PC-9 (cell line): ENCODE measurements at regions not wholly inside any gene's neighbourhood (a gene's known extent, or its start where the extent isn't known, plus 50 kb on each side); places are given as distances from the start of the nearest gene placed in this dataset.

Source experiments
- BruUV-seq: library from RNA; stranded (reverse); fragments of 400-500 nt; replicated peaks from 2 replicates; lab custom pipeline; 2021; lab: Mats Ljungman, UMichigan
- CTCF ChIA-PET: fragments of 300-600 bp; sonication (Branson Sonifier 250); formaldehyde crosslinking; loops from one replicate; lab custom pipeline; 2022; ENCODE audit warnings: antibody characterized with exemption; lab: Charles Lee
- POLR2A ChIA-PET: fragments of 300-600 bp; sonication (Branson Sonifier 250); formaldehyde crosslinking; loops from one replicate; lab custom pipeline; 2022; ENCODE audit warnings: antibody characterized with exemption; ENCODE audit not compliant: unreplicated experiment; lab: Charles Lee
- DNase-seq, 2 experiments: peaks; one replicate each; pipeline versions ENCODE4 v3.0.0 to v3.0.0-alpha.2; 2015 to 2022; ENCODE audit warnings: mixed read lengths in 1 of 2
- H2AFZ ChIP-seq: fragments of 200-600 bp; sonication (generic); 2 replicates; pipeline ENCODE4 v1.8.1; 2017; ENCODE audit warnings: antibody characterized with exemption
- H3F3A ChIP-seq: fragments of 200-600 bp; sonication (generic); 2 replicates; pipeline ENCODE4 v1.8.1; 2017; ENCODE audit warnings: antibody characterized with exemption, mild to moderate bottlenecking, low read depth; ENCODE audit not compliant: insufficient read depth
- H3K27ac ChIP-seq: fragments of 200-600 bp; sonication (generic); 2 replicates; pipeline ENCODE4 v1.6.1; 2016; ENCODE audit warnings: mixed run types
- H3K27me3 ChIP-seq: fragments of 200-600 bp; sonication (generic); 2 replicates; pipeline ENCODE4 v1.6.1; 2016; ENCODE audit warnings: low read depth, mixed run types; ENCODE audit not compliant: insufficient read depth
- H3K36me3 ChIP-seq: fragments of 200-600 bp; sonication (generic); 2 replicates; pipeline ENCODE4 v1.6.1; 2016; ENCODE audit warnings: low read depth, mixed run types
- H3K4me1 ChIP-seq: fragments of 200-600 bp; sonication (generic); replicated peaks from 2 replicates; pipeline ENCODE4 v1.6.1; 2016; ENCODE audit warnings: mixed run types; ENCODE audit not compliant: insufficient read depth
- H3K4me2 ChIP-seq: fragments of 200-600 bp; sonication (generic); 2 replicates; pipeline ENCODE4 v1.6.1; 2017; ENCODE audit warnings: mixed run types
- H3K4me3 ChIP-seq: fragments of 200-600 bp; sonication (generic); 2 replicates; pipeline ENCODE4 v1.6.1; 2016; ENCODE audit warnings: mixed run types
- H3K79me2 ChIP-seq: fragments of 200-600 bp; sonication (generic); 2 replicates; pipeline ENCODE4 v1.6.1; 2017; ENCODE audit warnings: low read depth, mixed run types
- H3K9me2 ChIP-seq: fragments of 200-600 bp; sonication (generic); 2 replicates; pipeline ENCODE4 v1.8.1; 2017; ENCODE audit warnings: mild to moderate bottlenecking; ENCODE audit not compliant: insufficient read depth
- H3K9me3 ChIP-seq: fragments of 200-600 bp; sonication (generic); 2 replicates; pipeline ENCODE4 v1.8.1; 2016; ENCODE audit warnings: low read depth; ENCODE audit not compliant: insufficient read depth
- H4K20me1 ChIP-seq: fragments of 200-600 bp; sonication (generic); 2 replicates; pipeline ENCODE4 v1.8.1; 2017; ENCODE audit not compliant: insufficient read depth
- EZH2 ChIP-seq: fragments of 200-600 bp; sonication (generic); IDR thresholded peaks from 2 replicates; pipeline ENCODE4 v1.8.0; 2017; ENCODE audit warnings: antibody characterized with exemption, low read depth
- intact Hi-C: fragments of 100-400 bp; cut with micrococcal nuclease; formaldehyde crosslinking; loops from one replicate; pipeline ENCODE4 v1.10.0; 2022; ENCODE audit not compliant: unreplicated experiment
- TF ChIP-seq, protein P1 (sequence below): fragments of 200-600 bp; sonication (generic); conservative IDR thresholded peaks from 2 replicates; pipeline ENCODE4 v1.6.1; 2017; ENCODE audit warnings: mixed run types, antibody characterized with exemption, mild to moderate bottlenecking, moderate library complexity

- H3K4me3 ChIP-seq: no peak overlapping the region
- BruUV-seq: no TSS peak
- H3F3A ChIP-seq: no peaks in the 10 kb centered on the region
- ChIA-PET CTCF (no interaction called here), POLR2A (no interaction called here)
- H2AFZ ChIP-seq: no peak overlapping the region
- H3K4me2 ChIP-seq: no peak overlapping the region
- no peaks in the 10 kb centered on the region for H3K9me2 ChIP-seq
- no peak overlapping the region for H3K27ac ChIP-seq
- no peaks in the 10 kb centered on the region for H3K36me3 ChIP-seq
- no peak for TF ChIP-seq EZH2
- TF ChIP-seq, protein P1, sequence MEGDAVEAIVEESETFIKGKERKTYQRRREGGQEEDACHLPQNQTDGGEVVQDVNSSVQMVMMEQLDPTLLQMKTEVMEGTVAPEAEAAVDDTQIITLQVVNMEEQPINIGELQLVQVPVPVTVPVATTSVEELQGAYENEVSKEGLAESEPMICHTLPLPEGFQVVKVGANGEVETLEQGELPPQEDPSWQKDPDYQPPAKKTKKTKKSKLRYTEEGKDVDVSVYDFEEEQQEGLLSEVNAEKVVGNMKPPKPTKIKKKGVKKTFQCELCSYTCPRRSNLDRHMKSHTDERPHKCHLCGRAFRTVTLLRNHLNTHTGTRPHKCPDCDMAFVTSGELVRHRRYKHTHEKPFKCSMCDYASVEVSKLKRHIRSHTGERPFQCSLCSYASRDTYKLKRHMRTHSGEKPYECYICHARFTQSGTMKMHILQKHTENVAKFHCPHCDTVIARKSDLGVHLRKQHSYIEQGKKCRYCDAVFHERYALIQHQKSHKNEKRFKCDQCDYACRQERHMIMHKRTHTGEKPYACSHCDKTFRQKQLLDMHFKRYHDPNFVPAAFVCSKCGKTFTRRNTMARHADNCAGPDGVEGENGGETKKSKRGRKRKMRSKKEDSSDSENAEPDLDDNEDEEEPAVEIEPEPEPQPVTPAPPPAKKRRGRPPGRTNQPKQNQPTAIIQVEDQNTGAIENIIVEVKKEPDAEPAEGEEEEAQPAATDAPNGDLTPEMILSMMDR: no peak
- H3K4me1 ChIP-seq: no peaks in the 10 kb centered on the region
- H4K20me1 ChIP-seq: no peaks in the 10 kb centered on the region
- H3K9me3 ChIP-seq: no peaks in the 10 kb centered on the region
- intact Hi-C loops: no loop called here
- no peak for DNase-seq
- no peaks in the 10 kb centered on the region for H3K27me3 ChIP-seq
- no peaks in the 10 kb centered on the region for H3K79me2 ChIP-seq
Measured at GRCh38 chr19:31055454-31055853, 293.8 kb downstream of the TSHZ3 start.

DNA sequence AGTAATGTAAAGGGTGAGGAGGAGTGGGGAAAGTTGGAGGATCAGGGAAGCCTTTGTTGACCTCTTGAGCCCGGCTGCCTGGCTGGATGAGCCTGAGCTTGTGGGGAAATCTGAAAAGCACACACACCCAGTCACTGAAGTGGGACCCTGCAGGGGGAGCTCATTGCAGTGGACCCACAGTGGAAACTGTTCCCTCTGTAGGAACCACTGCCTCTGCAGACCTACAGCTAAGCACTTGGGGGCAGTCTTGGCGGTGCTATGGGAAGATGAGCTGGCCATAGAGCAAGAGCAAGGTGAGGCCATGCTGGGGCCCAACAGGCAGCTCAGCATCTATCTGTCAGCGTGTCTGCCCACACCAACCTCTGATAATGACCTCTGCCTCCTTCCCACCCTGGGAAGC, 294.8 kb downstream of the TSHZ3 start:
- BruUV-seq: no TSS peak
- CTCF ChIA-PET: no interaction called here

GRCh38 chr19:31049431-31049830, 299.8 kb downstream of the TSHZ3 start:
- no TSS peak for BruUV-seq
- POLR2A ChIA-PET: no interaction called here

More for the DNA sequence above, 294.8 kb downstream of the TSHZ3 start:
- Histone ChIP-seq H3K4me1 (no peaks in the 10 kb centered on the region), H3K36me3 (no peaks in the 10 kb centered on the region), H4K20me1 (no peaks in the 10 kb centered on the region), H3K4me2 (no peak overlapping the region), H3F3A (no peaks in the 10 kb centered on the region), H3K9me2 (no peaks in the 10 kb centered on the region), H3K27me3 (no peaks in the 10 kb centered on the region), H3K27ac (no peak overlapping the region), H2AFZ (no peak overlapping the region), H3K4me3 (no peak overlapping the region), H3K79me2 (no peaks in the 10 kb centered on the region), H3K9me3 (no peaks in the 10 kb centered on the region)
- TF ChIP-seq, protein P1: 0 out of 2 replicates have a peak, but pooled peaks have one; percentile 16
- no peak for TF ChIP-seq EZH2
- no peak for DNase-seq
- intact Hi-C loops: no loop called here
- POLR2A ChIA-PET: no interaction called here

More at GRCh38 chr19:31049431-31049830, 299.8 kb downstream of the TSHZ3 start:
- Histone ChIP-seq H3K79me2 (no peaks in the 10 kb centered on the region), H3K4me2 (no peak overlapping the region), H3K4me1 (no peaks in the 10 kb centered on the region), H3F3A (no peaks in the 10 kb centered on the region), H3K27ac (no peak overlapping the region), H2AFZ (no peak overlapping the region), H3K9me3 (no peaks in the 10 kb centered on the region), H3K36me3 (no peaks in the 10 kb centered on the region), H4K20me1 (no peaks in the 10 kb centered on the region), H3K27me3 (no peaks in the 10 kb centered on the region), H3K4me3 (no peak overlapping the region), H3K9me2 (no peaks in the 10 kb centered on the region)
- TF ChIP-seq, protein P1: no peak
- no peak for TF ChIP-seq EZH2
- intact Hi-C loops: no loop called here
- no peak for DNase-seq
- CTCF ChIA-PET: no interaction called here
